Sigmoid colon (tissue), 4 donors: ENCODE measurements at regions not wholly inside any gene's neighbourhood (a gene's known extent, or its start where the extent isn't known, plus 50 kb on each side); places are given as distances from the start of the nearest gene placed in this dataset.

ENCODE experiments used
- CTCF ChIP-seq, 4 experiments: fragments of 450-650 bp in 3 of 4; fragments of 200-600 bp in 1 of 4; IDR thresholded peaks; one replicate each; pipeline ENCODE4 v1.5.1; 2016 to 2019; ENCODE audit warnings: antibody characterized with exemption in 4 of 4, mild to moderate bottlenecking in 3 of 4, moderate library complexity in 2 of 4
- EP300 ChIP-seq, 4 donors: sonication (generic); formaldehyde crosslinking; IDR thresholded peaks; one replicate each; pipeline ENCODE4 v1.6.1; 2017; ENCODE audit warnings: antibody characterized with exemption in 4 of 4
- POLR2A ChIP-seq, 2 donors: fragments of 450-650 bp; IDR thresholded peaks; one replicate each; pipeline ENCODE4 v1.6.1; 2016; ENCODE audit warnings: antibody characterized with exemption in 2 of 2, mild to moderate bottlenecking in 2 of 2, moderate library complexity in 2 of 2
- POLR2AphosphoS5 ChIP-seq, 4 donors: sonication (generic); formaldehyde crosslinking; IDR thresholded peaks; one replicate each; pipeline ENCODE4 v1.6.1; 2017; ENCODE audit warnings: antibody characterized with exemption in 4 of 4

- TF ChIP-seq CTCF (IDR thresholded peaks at IDR 0.05), result no peak
- no peak for TF ChIP-seq POLR2A (IDR thresholded peaks at IDR 0.05)
- TF ChIP-seq EP300 (IDR thresholded peaks at IDR 0.05), result no peak
- no peak for TF ChIP-seq POLR2AphosphoS5 (IDR thresholded peaks at IDR 0.05)
Observed at GRCh38 chr5:35420200-35420599, 189.9 kb upstream of the PRLR start.
